Right cardiac atrium (tissue), 5 donors: ENCODE measurements at regions not wholly inside any gene's neighbourhood (a gene's known extent, or its start where the extent isn't known, plus 50 kb on each side); places are given as distances from the start of the nearest gene placed in this dataset.
"Not testable (repeated sequence)": the region's sequence is repeated elsewhere in the genome, so short reads cannot be mapped to it uniquely, and the experiment has no call there.

Experiments used
- ATAC-seq, 2 donors: fragments of 200-7000 bp; cut with Tn5 transposase; one replicate each; pipeline versions ENCODE4 v1.8.0 to v1.9.1; 2020; ENCODE audit warnings: moderate library complexity in 2 of 2, mild to moderate bottlenecking in 1 of 2
- DNase-seq, 3 donors: peaks; one replicate each; pipeline ENCODE4 v3.0.0-alpha.2; 2020
- H3K27ac ChIP-seq: one replicate; pipeline ENCODE4 v1.5.1; 2013; ENCODE audit warnings: mild to moderate bottlenecking, low read length, control low read depth, moderate library complexity
- H3K27me3 ChIP-seq: one replicate; pipeline ENCODE4 v1.6.1; 2013; ENCODE audit not compliant: control insufficient read depth, insufficient read depth
- H3K4me1 ChIP-seq: one replicate; pipeline ENCODE4 v1.6.1; 2013; ENCODE audit warnings: low read length; ENCODE audit not compliant: control insufficient read depth, insufficient read depth
- H3K4me3 ChIP-seq: one replicate; pipeline ENCODE4 v1.5.1; 2013; ENCODE audit warnings: low read length, control low read depth
- H3K9me3 ChIP-seq: one replicate; pipeline ENCODE4 v1.6.1; 2013; ENCODE audit warnings: low read length; ENCODE audit not compliant: control insufficient read depth
- WGBS: extraction: QIAGEN DNeasy Blood & Tissue Kit; methylation state at CpG from one replicate; pipeline ENCODE4 v1.1.7; 2013; 5-methylcytosine and 5-hydroxymethylcytosine counted together
- intact Hi-C, 4 donors: fragments of 100-400 bp; cut with DNase I; formaldehyde crosslinking; loops; one replicate each; pipeline versions ENCODE4 v1.11.0 to v1.14.0; 2022 to 2023
- donor health status: healthy with polysubstance abuse.
- donor health status: DM: no; HTN: yes; CAD: no.
- donor health status: DM: no; HTN: no; CAD: no.
- donor health status: DM: no; HTN: yes; CAD: no; lungs with severe emphysema.
- donor health status: DM: yes; HTN: yes; CAD: no.

GRCh38 chr14:22185789-22186188, 403.2 kb downstream of the DAD1 start:
- WGBS: 70% methylated on average over 3 of the region's 3 CpGs
- no peak overlapping the region for H3K4me3 ChIP-seq
- no peaks in the 10 kb centered on the region for H3K9me3 ChIP-seq
- no peaks in the 10 kb centered on the region for H3K4me1 ChIP-seq
- ATAC-seq: no peak
- H3K27ac ChIP-seq: no peak overlapping the region
- H3K27me3 ChIP-seq: no peaks in the 10 kb centered on the region
- DNase-seq: no peak
- intact Hi-C loops: no loop called here

- Histone ChIP-seq H3K27me3 (no peaks in the 10 kb centered on the region), H3K9me3 (no peaks in the 10 kb centered on the region), H3K4me1 (no peaks in the 10 kb centered on the region), H3K4me3 (no peak overlapping the region), H3K27ac (no peak overlapping the region)
- DNase-seq: no peak
- intact Hi-C loops: no loop called here
- ATAC-seq: no peak
- WGBS: 22% methylated on average over 1 of the region's 1 CpG
Observed at GRCh38 chr14:22185191-22185590, 403.8 kb downstream of the DAD1 start.

GRCh38 chr14:22184830-22185168, 404.2 kb downstream of the DAD1 start:
- no peaks in the 10 kb centered on the region for H3K9me3 ChIP-seq
- H3K27ac ChIP-seq: no peak overlapping the region
- no peaks in the 10 kb centered on the region for H3K4me1 ChIP-seq
- no peak for DNase-seq
- ATAC-seq: no peak
- intact Hi-C loops: no loop called here
- no peak overlapping the region for H3K4me3 ChIP-seq
- no peaks in the 10 kb centered on the region for H3K27me3 ChIP-seq

- 70% methylated on average over 7 of the region's 7 CpGs for WGBS
- Histone ChIP-seq H3K4me3 (no peak overlapping the region), H3K27ac (no peak overlapping the region), H3K9me3 (no peaks in the 10 kb centered on the region), H3K27me3 (no peaks in the 10 kb centered on the region), H3K4me1 (no peaks in the 10 kb centered on the region)
- intact Hi-C loops: no loop called here
- no peak for DNase-seq
- no peak for ATAC-seq
Observed at GRCh38 chr14:22184157-22184829, 404.7 kb downstream of the DAD1 start.

- intact Hi-C loops: no loop called here
- no peak overlapping the region for H3K27ac ChIP-seq
- DNase-seq (no peak), ATAC-seq (no peak)
- H3K9me3 ChIP-seq: no peaks in the 10 kb centered on the region
- WGBS: 90% methylated on average over 1 of the region's 1 CpG
- H3K4me3 ChIP-seq: no peak overlapping the region
- no peaks in the 10 kb centered on the region for H3K27me3 ChIP-seq
- H3K4me1 ChIP-seq: peaks cover 4% of the 10 kb centered on the region
Observed at GRCh38 chr14:22180045-22180444, 409.0 kb downstream of the DAD1 start.

- intact Hi-C loops: no loop called here
- no peak for ATAC-seq
- Histone ChIP-seq H3K27me3 (no peaks in the 10 kb centered on the region), H3K9me3 (no peaks in the 10 kb centered on the region), H3K27ac (no peak overlapping the region), H3K4me3 (no peak overlapping the region), H3K4me1 (peaks cover 4% of the 10 kb centered on the region)
- DNase-seq: no peak
- 46% methylated on average over 3 of the region's 3 CpGs for WGBS
Observed at GRCh38 chr14:22179190-22179589, 409.8 kb downstream of the DAD1 start.

GRCh38 chr14:22178333-22178839, 410.6 kb downstream of the DAD1 start:
- Histone ChIP-seq H3K27me3 (no peaks in the 10 kb centered on the region), H3K27ac (no peak overlapping the region), H3K9me3 (no peaks in the 10 kb centered on the region), H3K4me3 (no peak overlapping the region), H3K4me1 (peaks cover 4% of the 10 kb centered on the region)
- DNase-seq: peak in 1 of 3 donors; percentile 49
- WGBS: 59% methylated on average over 2 of the region's 2 CpGs
- intact Hi-C loops: no loop called here
- ATAC-seq: peak; percentile 59 to 92

GRCh38 chr14:22177870-22178269, 411.2 kb downstream of the DAD1 start:
- ATAC-seq: peak in 1 of 2 donors; percentile 25
- Histone ChIP-seq H3K27me3 (no peaks in the 10 kb centered on the region), H3K9me3 (no peaks in the 10 kb centered on the region), H3K4me3 (no peak overlapping the region), H3K27ac (no peak overlapping the region), H3K4me1 (peaks cover 4% of the 10 kb centered on the region)
- WGBS: 36% methylated on average over 4 of the region's 4 CpGs
- DNase-seq: no peak
- intact Hi-C loops: no loop called here

- Histone ChIP-seq H3K9me3 (no peaks in the 10 kb centered on the region), H3K27ac (no peak overlapping the region), H3K4me1 (peaks cover 4% of the 10 kb centered on the region), H3K4me3 (no peak overlapping the region), H3K27me3 (no peaks in the 10 kb centered on the region)
- WGBS: 58% methylated on average over 1 of the region's 1 CpG
- no peak for ATAC-seq
- no peak for DNase-seq
- intact Hi-C loops: no loop called here
Observed at GRCh38 chr14:22176957-22177356, 412.1 kb downstream of the DAD1 start.

- ATAC-seq, H3K9me3 ChIP-seq, H3K4me3 ChIP-seq, H3K4me1 ChIP-seq, H3K27ac ChIP-seq, DNase-seq, H3K27me3 ChIP-seq, intact Hi-C loops: not testable (repeated sequence)
- WGBS: 86% methylated on average over 1 of the region's 1 CpG
Observed at GRCh38 chr14:22175278-22175558, 413.8 kb downstream of the DAD1 start.

- Histone ChIP-seq H3K4me3 (no peak overlapping the region), H3K4me1 (peaks cover 4% of the 10 kb centered on the region), H3K27me3 (no peaks in the 10 kb centered on the region), H3K27ac (no peak overlapping the region), H3K9me3 (no peaks in the 10 kb centered on the region)
- DNase-seq (no peak), ATAC-seq (no peak)
- WGBS: 73% methylated on average over 8 of the region's 8 CpGs
- intact Hi-C loops: no loop called here
Observed at GRCh38 chr14:22174412-22175277, 414.4 kb downstream of the DAD1 start.
